ENCODE measurements at regions not wholly inside any gene's neighbourhood (a gene's known extent, or its start where the extent isn't known, plus 50 kb on each side); places are given as distances from the start of the nearest gene placed in this dataset.

GRCh38 chr2:120945832-120946499 is 210.3 kb downstream of the GLI2 start:
- Histone ChIP-seq H3K4me3 (no peak overlapping the region), H3K4me2 (no peak overlapping the region), H3K36me3 (ENCODE audit: low read depth) (no peaks in the 10 kb centered on the region), H3K27me3 (ENCODE audit: insufficient read depth, low read depth) (no peaks in the 10 kb centered on the region), H3K9me2 (ENCODE audit: insufficient read depth) (no peaks in the 10 kb centered on the region), H2AFZ (no peak overlapping the region), H3K79me2 (ENCODE audit: low read depth) (no peaks in the 10 kb centered on the region), H3K27ac (no peak overlapping the region), H3K4me1 (replicated peaks; ENCODE audit: insufficient read depth) (no peaks in the 10 kb centered on the region), H4K20me1 (ENCODE audit: insufficient read depth) (no peaks in the 10 kb centered on the region), H3K9me3 (ENCODE audit: insufficient read depth, low read depth) (no peaks in the 10 kb centered on the region), H3F3A (ENCODE audit: insufficient read depth, low read depth) (no peaks in the 10 kb centered on the region)
- ChIA-PET CTCF (no interaction called here), POLR2A (ENCODE audit: unreplicated experiment) (interaction anchor here (0.6 kb wide), 1 partner anchor 53 kb away, joined by 4 read pairs; no protein-coding TSS in a partner anchor)
- no peak for TF ChIP-seq EZH2 (IDR thresholded peaks at IDR 0.05; ENCODE audit: low read depth)
- TF ChIP-seq, protein P1, sequence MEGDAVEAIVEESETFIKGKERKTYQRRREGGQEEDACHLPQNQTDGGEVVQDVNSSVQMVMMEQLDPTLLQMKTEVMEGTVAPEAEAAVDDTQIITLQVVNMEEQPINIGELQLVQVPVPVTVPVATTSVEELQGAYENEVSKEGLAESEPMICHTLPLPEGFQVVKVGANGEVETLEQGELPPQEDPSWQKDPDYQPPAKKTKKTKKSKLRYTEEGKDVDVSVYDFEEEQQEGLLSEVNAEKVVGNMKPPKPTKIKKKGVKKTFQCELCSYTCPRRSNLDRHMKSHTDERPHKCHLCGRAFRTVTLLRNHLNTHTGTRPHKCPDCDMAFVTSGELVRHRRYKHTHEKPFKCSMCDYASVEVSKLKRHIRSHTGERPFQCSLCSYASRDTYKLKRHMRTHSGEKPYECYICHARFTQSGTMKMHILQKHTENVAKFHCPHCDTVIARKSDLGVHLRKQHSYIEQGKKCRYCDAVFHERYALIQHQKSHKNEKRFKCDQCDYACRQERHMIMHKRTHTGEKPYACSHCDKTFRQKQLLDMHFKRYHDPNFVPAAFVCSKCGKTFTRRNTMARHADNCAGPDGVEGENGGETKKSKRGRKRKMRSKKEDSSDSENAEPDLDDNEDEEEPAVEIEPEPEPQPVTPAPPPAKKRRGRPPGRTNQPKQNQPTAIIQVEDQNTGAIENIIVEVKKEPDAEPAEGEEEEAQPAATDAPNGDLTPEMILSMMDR (conservative IDR thresholded peaks at IDR 0.05), result no peak
- intact Hi-C loops (cut with micrococcal nuclease; ENCODE audit: unreplicated experiment), result no loop called here
- BruUV-seq (replicated peaks), result no TSS peak
- no peak for DNase-seq

DNA sequence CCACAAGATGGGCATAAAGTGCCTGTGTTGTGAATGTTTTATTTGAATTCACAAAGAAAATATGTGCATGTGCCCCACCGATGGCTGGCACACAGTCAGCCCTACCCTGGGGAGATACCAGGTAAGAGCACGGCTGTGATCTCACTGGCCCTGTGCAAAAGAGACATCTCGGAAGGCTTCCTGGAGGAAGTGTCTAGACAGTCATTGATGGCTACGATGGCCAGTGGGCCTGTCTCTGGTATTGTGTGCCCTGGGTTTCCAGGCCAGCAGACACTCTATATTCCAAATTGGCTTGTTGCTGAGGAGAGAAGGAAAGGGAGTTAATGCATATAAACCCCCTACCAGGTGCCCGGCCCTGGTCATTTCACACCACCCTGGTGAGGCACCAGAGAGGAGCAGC is 211.7 kb downstream of the GLI2 start:
- no peaks in the 10 kb centered on the region for H3K79me2 ChIP-seq (ENCODE audit: low read depth)

DNA sequence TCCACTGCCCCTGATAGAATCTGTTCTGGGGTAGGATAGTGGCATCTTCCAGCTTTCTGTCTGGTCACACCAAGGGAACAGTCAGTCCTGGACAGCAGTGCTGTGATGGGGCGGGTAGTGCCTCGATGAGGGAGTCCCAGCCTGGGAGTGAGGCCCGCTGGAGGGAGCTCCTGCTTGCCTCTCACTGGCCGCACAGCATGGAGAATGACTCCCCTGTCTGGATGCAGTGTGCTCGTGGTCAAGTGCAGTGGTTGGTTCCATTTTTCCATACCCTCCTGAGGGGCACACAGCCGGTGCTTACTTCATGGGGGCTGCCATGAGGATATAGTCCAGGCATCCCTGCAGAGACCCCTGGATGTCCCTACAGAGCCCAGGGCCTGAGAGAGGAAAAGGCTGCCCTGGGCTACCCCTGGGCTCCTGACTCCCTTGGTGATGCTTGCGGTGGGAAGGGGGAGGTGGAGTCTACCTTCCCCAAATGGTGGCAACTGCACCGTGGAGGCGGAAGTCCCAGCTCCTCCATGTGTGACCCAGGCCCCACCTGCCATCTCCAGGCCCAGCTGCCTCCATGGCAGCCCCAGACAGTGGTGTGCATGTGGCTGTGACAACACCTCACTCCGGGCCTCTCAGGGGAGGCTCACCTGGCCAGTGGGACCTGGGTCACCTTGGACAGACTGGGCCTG is 212.5 kb downstream of the GLI2 start:
- no peaks in the 10 kb centered on the region for H3K27me3 ChIP-seq (ENCODE audit: insufficient read depth, low read depth)
- no peak for DNase-seq
- H2AFZ ChIP-seq, result no peak overlapping the region
- CTCF ChIA-PET, result no interaction called here
- POLR2A ChIA-PET (ENCODE audit: unreplicated experiment), result interaction anchor here (0.5 to 0.6 kb wide), 2 partner anchors 84 to 820 kb away, joined by 5 to 11 read pairs; no protein-coding TSS in a partner anchor
- H4K20me1 ChIP-seq (ENCODE audit: insufficient read depth), result no peaks in the 10 kb centered on the region
- H3K36me3 ChIP-seq (ENCODE audit: low read depth), result no peaks in the 10 kb centered on the region
- H3K4me1 ChIP-seq (replicated peaks; ENCODE audit: insufficient read depth), result no peaks in the 10 kb centered on the region
- no peak overlapping the region for H3K4me3 ChIP-seq
- intact Hi-C loops (cut with micrococcal nuclease; ENCODE audit: unreplicated experiment), result loop anchor here (2.0 kb wide), 1 partner anchor 211 kb away; no protein-coding TSS in a partner anchor
- no peaks in the 10 kb centered on the region for H3K9me3 ChIP-seq (ENCODE audit: insufficient read depth, low read depth)
- BruUV-seq (replicated peaks), result no TSS peak
- H3K4me2 ChIP-seq, result no peak overlapping the region
- no peaks in the 10 kb centered on the region for H3K79me2 ChIP-seq (ENCODE audit: low read depth)
- no peaks in the 10 kb centered on the region for H3K9me2 ChIP-seq (ENCODE audit: insufficient read depth)
- no peak for TF ChIP-seq EZH2 (IDR thresholded peaks at IDR 0.05; ENCODE audit: low read depth)
- TF ChIP-seq, protein P1 (conservative IDR thresholded peaks at IDR 0.05), result no peak
- H3F3A ChIP-seq (ENCODE audit: insufficient read depth, low read depth), result no peaks in the 10 kb centered on the region
- no peak overlapping the region for H3K27ac ChIP-seq

More for the DNA sequence above, 211.7 kb downstream of the GLI2 start:
- Histone ChIP-seq H3K9me3 (ENCODE audit: insufficient read depth, low read depth) (no peaks in the 10 kb centered on the region), H3K9me2 (ENCODE audit: insufficient read depth) (no peaks in the 10 kb centered on the region), H3K4me1 (replicated peaks; ENCODE audit: insufficient read depth) (no peaks in the 10 kb centered on the region), H3K4me3 (no peak overlapping the region), H3K36me3 (ENCODE audit: low read depth) (no peaks in the 10 kb centered on the region), H3F3A (ENCODE audit: insufficient read depth, low read depth) (no peaks in the 10 kb centered on the region), H3K27ac (no peak overlapping the region), H3K27me3 (ENCODE audit: insufficient read depth, low read depth) (no peaks in the 10 kb centered on the region), H2AFZ (no peak overlapping the region), H3K4me2 (no peak overlapping the region), H4K20me1 (ENCODE audit: insufficient read depth) (no peaks in the 10 kb centered on the region)
- CTCF ChIA-PET, result no interaction called here
- no TSS peak for BruUV-seq (replicated peaks)
- POLR2A ChIA-PET (ENCODE audit: unreplicated experiment), result no interaction called here
- intact Hi-C loops (cut with micrococcal nuclease; ENCODE audit: unreplicated experiment), result no loop called here
- no peak for TF ChIP-seq EZH2 (IDR thresholded peaks at IDR 0.05; ENCODE audit: low read depth)
- TF ChIP-seq, protein P1 (conservative IDR thresholded peaks at IDR 0.05), result no peak
- no peak for DNase-seq
